ENCODE measurements at regions not wholly inside any gene's neighbourhood (a gene's known extent, or its start where the extent isn't known, plus 50 kb on each side); places are given as distances from the start of the nearest gene placed in this dataset.

DNA sequence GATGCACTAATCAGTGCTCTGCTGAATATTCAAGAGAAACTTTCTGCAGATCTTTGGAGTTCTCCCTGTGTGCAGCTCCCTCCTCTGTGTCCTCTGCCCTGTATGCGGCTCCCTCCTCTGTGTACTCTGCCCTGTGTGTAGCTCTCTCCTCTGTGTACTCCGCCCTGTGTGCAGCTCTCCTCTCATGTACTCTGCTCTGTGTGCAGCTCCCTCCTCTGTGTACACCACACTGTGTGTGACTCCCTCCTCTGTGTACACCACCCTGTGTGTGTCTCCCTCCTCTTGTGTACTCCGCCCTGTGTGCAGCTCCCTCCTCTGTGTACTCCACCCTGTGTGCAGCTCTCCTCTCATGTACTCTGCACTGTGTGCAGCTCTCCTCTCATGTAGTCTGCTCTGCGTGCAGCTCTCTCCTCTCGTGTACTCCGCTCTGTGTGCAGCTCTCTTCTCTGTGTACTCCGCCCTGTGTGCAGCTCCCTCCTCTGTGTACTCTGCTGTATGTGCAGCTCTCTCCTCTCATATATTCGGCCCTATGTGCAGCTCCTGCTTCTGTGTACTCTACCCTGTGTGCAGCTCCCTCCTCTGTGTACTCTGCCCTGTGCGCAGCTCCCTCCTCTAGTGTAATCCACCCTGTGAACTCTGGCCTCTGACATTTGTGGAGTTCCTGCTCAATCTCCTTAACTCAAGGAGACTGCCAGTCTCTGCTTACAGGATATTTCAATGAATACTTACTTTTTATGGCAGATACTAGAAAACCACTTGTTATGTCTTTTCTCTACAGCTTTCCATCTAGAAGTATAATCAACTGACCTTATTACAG, 280.4 kb downstream of the GLRX3 start:
- no peaks in the 10 kb centered on the region for H3K9me2 ChIP-seq (ENCODE audit: insufficient read depth, low read length)
- H3K36me3 ChIP-seq (ENCODE audit: insufficient read depth, low read length): no peaks in the 10 kb centered on the region
- no peak overlapping the region for H3K4me3 ChIP-seq (ENCODE audit: low read depth, low read length, poor library complexity, severe bottlenecking)
- intact Hi-C loops (cut with micrococcal nuclease; ENCODE audit: unreplicated experiment): no loop called here
- H3K4me2 ChIP-seq (ENCODE audit: low read length): no peak overlapping the region
- no peaks in the 10 kb centered on the region for H4K20me1 ChIP-seq (ENCODE audit: insufficient read depth, low read length)
- BruUV-seq (replicated peaks): no TSS peak
- no peak for DNase-seq (ENCODE audit: low spot score)
- no peak overlapping the region for H3K27ac ChIP-seq (ENCODE audit: low read depth, low read length, poor library complexity, severe bottlenecking)
- H2AFZ ChIP-seq (ENCODE audit: low read length): no peak overlapping the region
- no peaks in the 10 kb centered on the region for H3K4me1 ChIP-seq (ENCODE audit: insufficient read depth, low read length, poor library complexity, severe bottlenecking)
- ChIA-PET POLR2A (no interaction called here), CTCF (ENCODE audit: unreplicated experiment) (no interaction called here)
- H3K9me3 ChIP-seq (ENCODE audit: low read length): no peaks in the 10 kb centered on the region
- TF ChIP-seq, protein P1, sequence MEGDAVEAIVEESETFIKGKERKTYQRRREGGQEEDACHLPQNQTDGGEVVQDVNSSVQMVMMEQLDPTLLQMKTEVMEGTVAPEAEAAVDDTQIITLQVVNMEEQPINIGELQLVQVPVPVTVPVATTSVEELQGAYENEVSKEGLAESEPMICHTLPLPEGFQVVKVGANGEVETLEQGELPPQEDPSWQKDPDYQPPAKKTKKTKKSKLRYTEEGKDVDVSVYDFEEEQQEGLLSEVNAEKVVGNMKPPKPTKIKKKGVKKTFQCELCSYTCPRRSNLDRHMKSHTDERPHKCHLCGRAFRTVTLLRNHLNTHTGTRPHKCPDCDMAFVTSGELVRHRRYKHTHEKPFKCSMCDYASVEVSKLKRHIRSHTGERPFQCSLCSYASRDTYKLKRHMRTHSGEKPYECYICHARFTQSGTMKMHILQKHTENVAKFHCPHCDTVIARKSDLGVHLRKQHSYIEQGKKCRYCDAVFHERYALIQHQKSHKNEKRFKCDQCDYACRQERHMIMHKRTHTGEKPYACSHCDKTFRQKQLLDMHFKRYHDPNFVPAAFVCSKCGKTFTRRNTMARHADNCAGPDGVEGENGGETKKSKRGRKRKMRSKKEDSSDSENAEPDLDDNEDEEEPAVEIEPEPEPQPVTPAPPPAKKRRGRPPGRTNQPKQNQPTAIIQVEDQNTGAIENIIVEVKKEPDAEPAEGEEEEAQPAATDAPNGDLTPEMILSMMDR (conservative IDR thresholded peaks at IDR 0.05; ENCODE audit: low read length): no peak
- no peak for TF ChIP-seq EZH2phosphoT487 (IDR thresholded peaks at IDR 0.05; ENCODE audit: borderline replicate concordance, low read depth, low read length)
- no peaks in the 10 kb centered on the region for H3K79me2 ChIP-seq (ENCODE audit: insufficient read depth, low read depth, low read length)

DNA sequence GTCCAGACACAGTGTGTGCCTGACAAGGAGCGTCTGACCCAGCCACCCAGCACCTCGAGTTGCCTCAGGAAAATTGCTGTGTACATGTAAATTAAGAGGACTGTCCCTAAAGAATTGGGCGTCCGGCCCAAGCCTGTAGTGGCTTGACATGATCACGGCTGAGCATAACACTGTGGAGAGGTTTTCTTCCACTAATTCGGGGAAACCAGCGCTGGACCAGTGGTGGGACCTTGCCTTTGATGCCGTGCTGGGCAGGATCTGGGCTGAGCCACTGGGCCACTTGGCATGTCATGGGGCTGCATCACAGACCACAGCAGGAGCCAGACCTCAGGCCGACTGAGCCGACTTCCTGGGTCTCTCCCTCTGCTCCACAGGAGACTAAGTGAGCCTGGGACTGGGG, 282.5 kb downstream of the GLRX3 start:
- no peak overlapping the region for H3K4me2 ChIP-seq (ENCODE audit: low read length)

GRCh38 chr10:130421909-130422308, 285.7 kb downstream of the GLRX3 start:
- Histone ChIP-seq H3K79me2 (ENCODE audit: insufficient read depth, low read depth, low read length) (no peaks in the 10 kb centered on the region), H3K9me3 (ENCODE audit: low read length) (no peaks in the 10 kb centered on the region), H3K36me3 (ENCODE audit: insufficient read depth, low read length) (no peaks in the 10 kb centered on the region), H3K4me1 (ENCODE audit: insufficient read depth, low read length, poor library complexity, severe bottlenecking) (no peaks in the 10 kb centered on the region), H3K27ac (ENCODE audit: low read depth, low read length, poor library complexity, severe bottlenecking) (no peak overlapping the region), H4K20me1 (ENCODE audit: insufficient read depth, low read length) (no peaks in the 10 kb centered on the region), H3K4me3 (ENCODE audit: low read depth, low read length, poor library complexity, severe bottlenecking) (no peak overlapping the region), H3K9me2 (ENCODE audit: insufficient read depth, low read length) (no peaks in the 10 kb centered on the region), H3K4me2 (ENCODE audit: low read length) (no peak overlapping the region), H2AFZ (ENCODE audit: low read length) (no peak overlapping the region)
- TF ChIP-seq EZH2phosphoT487 (IDR thresholded peaks at IDR 0.05; ENCODE audit: borderline replicate concordance, low read depth, low read length): no peak
- TF ChIP-seq, protein P1 (conservative IDR thresholded peaks at IDR 0.05; ENCODE audit: low read length): no peak
- no TSS peak for BruUV-seq (replicated peaks)
- CTCF ChIA-PET (ENCODE audit: unreplicated experiment): no interaction called here
- no peak for DNase-seq (ENCODE audit: low spot score)
- intact Hi-C loops (cut with micrococcal nuclease; ENCODE audit: unreplicated experiment): no loop called here
- POLR2A ChIA-PET: no interaction called here

More for the DNA sequence above, 282.5 kb downstream of the GLRX3 start:
- Histone ChIP-seq H2AFZ (ENCODE audit: low read length) (no peak overlapping the region), H3K9me3 (ENCODE audit: low read length) (no peaks in the 10 kb centered on the region), H3K9me2 (ENCODE audit: insufficient read depth, low read length) (no peaks in the 10 kb centered on the region), H3K36me3 (ENCODE audit: insufficient read depth, low read length) (no peaks in the 10 kb centered on the region), H3K4me1 (ENCODE audit: insufficient read depth, low read length, poor library complexity, severe bottlenecking) (no peaks in the 10 kb centered on the region), H4K20me1 (ENCODE audit: insufficient read depth, low read length) (no peaks in the 10 kb centered on the region), H3K27ac (ENCODE audit: low read depth, low read length, poor library complexity, severe bottlenecking) (no peak overlapping the region), H3K79me2 (ENCODE audit: insufficient read depth, low read depth, low read length) (no peaks in the 10 kb centered on the region), H3K4me3 (ENCODE audit: low read depth, low read length, poor library complexity, severe bottlenecking) (no peak overlapping the region)
- no peak for TF ChIP-seq EZH2phosphoT487 (IDR thresholded peaks at IDR 0.05; ENCODE audit: borderline replicate concordance, low read depth, low read length)
- TF ChIP-seq, protein P1 (conservative IDR thresholded peaks at IDR 0.05; ENCODE audit: low read length): no peak
- BruUV-seq (replicated peaks): no TSS peak
- ChIA-PET CTCF (ENCODE audit: unreplicated experiment) (no interaction called here), POLR2A (no interaction called here)
- no peak for DNase-seq (ENCODE audit: low spot score)
- intact Hi-C loops (cut with micrococcal nuclease; ENCODE audit: unreplicated experiment): no loop called here
